Daoy (cell line): ENCODE measurements at regions not wholly inside any gene's neighbourhood (a gene's known extent, or its start where the extent isn't known, plus 50 kb on each side); places are given as distances from the start of the nearest gene placed in this dataset.
"Not testable (repeated sequence)": the region's sequence is repeated elsewhere in the genome, so short reads cannot be mapped to it uniquely, and the experiment has no call there.

Experiments
- DNase-seq: peaks from one replicate; pipeline ENCODE4 v3.0.0-alpha.2; 2015; ENCODE audit warnings: low read depth

- DNase-seq = not testable (repeated sequence)
These were observed 63.8 kb downstream of the NSUN5 start for GRCh38 chr7:73244782-73245311.

GRCh38 chr7:73234994-73235717 is 73.5 kb downstream of the NSUN5 start:
- not testable (repeated sequence) for DNase-seq

DNA sequence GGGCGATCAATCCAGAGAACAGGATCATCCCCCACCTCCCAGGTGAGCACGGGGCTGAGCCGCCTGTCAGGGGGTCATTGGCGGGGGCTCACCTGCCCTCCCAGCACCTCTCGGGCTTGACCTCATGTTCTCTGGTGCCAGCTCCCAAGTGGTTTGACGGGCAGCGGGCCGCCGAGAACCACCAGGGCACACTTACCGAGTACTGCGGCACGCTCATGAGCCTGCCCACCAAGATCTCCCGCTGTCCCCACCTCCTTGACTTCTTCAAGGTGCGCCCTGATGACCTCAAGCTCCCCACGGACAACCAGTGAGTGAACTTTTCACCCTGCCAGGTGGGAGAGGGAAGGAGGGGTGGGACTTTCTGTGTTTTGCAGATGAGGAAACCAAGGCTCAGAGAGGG is 82.9 kb downstream of the NSUN5 start:
- peak; percentile 0 for DNase-seq

- DNase-seq = not testable (repeated sequence)
These were observed 86.9 kb downstream of the NSUN5 start for GRCh38 chr7:73221724-73222123.

DNA sequence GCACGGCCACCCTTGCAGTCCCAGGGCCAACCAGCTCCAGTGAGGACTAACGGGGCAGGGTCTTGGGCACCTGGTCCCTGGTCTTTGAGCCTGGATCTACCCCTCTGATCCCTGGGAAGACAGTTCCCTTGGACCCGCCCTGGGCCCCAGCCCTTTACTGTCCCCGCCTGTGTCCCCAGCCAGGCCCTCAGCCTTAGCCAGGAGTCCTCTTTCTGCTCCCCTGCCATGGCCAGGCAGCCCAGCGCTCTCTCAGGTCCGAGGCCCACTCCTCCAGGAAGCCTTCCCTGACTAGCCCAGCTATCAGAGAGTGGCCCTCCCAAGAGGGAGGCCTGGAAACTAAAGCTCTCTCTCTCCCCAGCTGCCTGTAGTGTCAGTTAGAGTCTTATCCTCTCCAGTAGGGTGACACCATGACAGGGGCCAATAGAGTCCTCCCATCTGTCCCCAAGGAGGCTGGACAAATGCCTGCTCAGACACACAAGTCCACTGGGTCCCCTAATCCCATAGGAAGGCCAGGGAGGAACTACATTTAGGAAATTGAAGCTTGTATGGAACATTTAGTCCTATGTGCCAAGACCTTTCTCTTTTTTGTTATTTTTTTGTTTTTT is 87.8 kb downstream of the NSUN5 start:
- not testable (repeated sequence) for DNase-seq

DNA sequence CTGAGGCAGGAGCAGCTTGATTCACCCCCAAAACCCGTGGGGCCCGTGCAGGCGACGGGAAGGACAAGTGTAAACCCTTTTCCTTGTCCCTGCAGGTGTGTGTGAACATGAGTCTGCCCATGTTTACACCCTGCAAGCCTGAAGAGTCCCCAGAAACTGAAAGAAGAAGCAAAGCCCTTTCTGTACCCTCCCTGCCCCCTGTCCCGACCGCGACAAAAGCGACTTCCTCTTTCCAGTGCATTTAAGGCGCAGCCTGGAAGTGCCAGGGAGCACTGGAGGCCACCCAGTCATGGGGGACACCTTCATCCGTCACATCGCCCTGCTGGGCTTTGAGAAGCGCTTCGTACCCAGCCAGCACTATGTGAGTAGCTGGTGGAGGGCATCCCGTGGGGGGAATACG is 88.3 kb downstream of the NSUN5 start:
- DNase-seq = not testable (repeated sequence)

DNA sequence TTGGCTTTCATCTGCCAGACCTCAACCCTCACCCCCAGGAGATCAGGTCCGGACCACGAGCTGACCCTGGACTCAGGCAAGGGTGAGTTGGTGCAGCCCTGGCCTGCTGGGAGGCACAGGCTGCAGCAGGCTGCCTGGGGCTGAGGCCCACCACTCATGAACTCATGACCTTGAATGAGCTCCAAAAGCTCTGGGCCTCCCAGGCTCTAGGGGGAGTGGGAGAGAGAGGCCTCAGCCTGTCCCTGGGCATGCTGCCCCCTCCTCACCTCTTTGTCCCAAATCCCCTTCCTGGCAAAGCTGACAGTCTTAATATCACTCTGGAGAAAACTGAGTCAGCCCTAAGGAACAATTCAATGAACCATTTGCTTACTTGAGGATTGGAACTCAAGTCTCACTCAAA is 89.8 kb downstream of the NSUN5 start:
- DNase-seq = not testable (repeated sequence)

DNA sequence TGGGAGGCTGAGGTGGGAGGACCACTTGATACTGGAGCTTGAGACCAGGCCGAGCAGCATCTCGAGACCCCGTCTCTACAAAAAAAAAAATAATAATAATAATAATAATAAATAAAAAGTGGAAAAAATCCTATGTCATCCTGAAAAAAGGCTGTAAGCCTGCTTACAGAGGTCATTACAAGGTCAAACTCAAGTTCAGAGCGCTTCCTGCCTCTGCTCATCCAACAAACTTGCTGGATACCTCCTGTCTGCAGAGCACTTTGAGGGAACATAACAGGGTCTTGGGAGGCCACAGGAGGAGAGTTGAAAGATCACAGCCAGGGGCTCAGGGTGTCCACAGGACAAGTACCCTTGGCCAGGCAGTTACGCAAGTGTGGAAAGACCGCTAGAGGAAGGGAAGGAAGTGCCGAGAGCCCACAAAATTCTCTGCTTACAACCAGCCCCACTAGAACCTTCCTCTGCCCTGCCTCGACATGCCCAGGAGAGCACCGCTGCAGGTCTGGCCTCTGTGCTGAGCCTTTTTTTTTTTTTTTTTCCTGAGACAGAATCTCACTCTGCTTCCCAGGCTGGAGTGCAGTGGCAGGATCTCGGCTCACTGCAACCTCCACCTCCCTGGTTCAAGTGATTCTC is 92.5 kb downstream of the NSUN5 start:
- not testable (repeated sequence) for DNase-seq

GRCh38 chr7:73215232-73215631 is 93.4 kb downstream of the NSUN5 start:
- not testable (repeated sequence) for DNase-seq

GRCh38 chr7:73214471-73214870 is 94.2 kb downstream of the NSUN5 start:
- DNase-seq = not testable (repeated sequence)

DNA sequence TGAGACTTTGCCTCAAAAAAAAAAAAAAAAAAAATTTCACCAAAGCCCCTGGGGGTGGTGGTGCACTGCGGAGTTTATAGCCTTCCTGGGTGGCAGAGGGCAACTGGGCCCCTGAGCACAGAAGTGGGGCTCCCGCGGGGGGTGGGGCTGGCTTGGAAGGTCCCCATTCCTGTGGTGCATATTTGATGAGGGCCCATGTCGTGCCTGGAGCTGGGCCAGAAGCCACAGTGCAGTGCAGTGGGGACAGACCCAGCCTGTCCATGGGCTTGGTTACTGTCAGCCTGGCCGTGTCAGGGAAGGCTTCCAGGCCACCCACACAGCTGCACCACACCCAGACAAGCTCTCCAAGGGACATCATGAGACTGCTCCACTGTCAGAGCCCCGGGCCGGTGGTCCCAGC is 95.5 kb downstream of the NSUN5 start:
- DNase-seq = not testable (repeated sequence)

DNA sequence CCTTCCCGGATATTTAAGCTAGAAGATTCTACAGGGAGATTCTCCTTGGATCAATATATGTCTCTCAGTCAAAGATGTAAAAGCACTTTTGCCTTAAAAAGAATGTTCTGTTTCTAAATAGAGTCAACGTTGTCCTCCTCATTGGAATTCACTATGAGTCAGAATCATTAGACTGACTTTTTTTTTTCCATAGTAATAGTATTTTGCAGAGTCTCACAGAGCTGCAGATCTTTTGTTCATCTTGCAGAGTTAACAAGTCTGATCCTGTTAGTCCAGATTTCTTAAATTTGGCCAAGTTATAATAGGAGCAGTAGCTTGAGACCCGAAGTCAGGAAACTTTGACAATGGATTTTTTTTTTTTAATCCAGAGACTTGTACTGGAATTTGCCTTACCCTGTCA is 103.0 kb downstream of the NSUN5 start:
- DNase-seq = not testable (repeated sequence)

DNA sequence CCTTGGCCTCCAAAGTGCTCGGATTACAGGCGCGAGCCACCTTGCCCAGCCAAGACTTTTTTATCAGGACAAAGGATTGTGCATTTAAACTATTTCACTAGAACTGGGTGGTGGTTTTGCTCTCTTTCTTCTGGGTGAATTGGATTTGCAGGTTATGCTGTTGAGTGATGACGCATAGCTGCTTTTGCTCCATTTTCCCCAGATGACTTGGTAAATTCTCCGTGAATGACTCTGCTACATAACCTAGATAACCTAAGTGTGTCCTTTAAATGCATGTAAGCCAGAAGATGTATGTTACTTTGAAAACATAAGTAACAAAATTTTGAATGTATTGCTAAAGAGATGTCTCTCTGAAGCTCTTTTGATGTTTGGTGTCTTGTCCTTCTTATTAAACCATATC is 103.7 kb downstream of the NSUN5 start:
- not testable (repeated sequence) for DNase-seq

- not testable (repeated sequence) for DNase-seq
These were observed 105.3 kb downstream of the NSUN5 start for GRCh38 chr7:73203312-73203711.

- not testable (repeated sequence) for DNase-seq
These were observed 107.4 kb downstream of the NSUN5 start for GRCh38 chr7:73201264-73201663.

DNA sequence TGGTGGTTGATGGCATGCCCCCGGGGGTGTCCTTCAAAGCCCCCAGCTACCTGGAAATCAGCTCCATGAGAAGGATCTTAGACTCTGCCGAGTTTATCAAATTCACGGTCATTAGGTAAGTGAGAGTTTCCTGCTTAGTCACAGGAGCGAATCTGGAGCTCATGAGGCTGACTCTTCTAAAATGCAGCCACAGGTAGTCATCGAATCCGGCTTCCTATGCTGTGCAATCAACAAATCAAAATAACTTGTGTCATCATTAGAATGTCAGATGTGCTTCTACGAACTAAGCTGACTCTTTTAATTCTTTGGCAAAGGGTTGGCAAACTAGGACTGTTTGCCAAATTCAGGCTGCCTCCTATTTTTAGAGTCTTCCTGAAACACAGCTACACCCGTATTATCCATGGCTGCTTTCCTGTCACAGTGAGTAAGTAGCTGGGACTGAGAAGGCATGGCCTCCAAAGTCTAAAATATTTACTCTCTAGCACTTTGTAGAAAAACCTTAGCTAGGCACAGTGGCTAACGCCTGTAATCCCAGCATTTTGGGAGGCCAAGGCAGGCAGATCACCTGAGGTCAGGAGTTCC is 108.0 kb downstream of the NSUN5 start:
- not testable (repeated sequence) for DNase-seq

DNA sequence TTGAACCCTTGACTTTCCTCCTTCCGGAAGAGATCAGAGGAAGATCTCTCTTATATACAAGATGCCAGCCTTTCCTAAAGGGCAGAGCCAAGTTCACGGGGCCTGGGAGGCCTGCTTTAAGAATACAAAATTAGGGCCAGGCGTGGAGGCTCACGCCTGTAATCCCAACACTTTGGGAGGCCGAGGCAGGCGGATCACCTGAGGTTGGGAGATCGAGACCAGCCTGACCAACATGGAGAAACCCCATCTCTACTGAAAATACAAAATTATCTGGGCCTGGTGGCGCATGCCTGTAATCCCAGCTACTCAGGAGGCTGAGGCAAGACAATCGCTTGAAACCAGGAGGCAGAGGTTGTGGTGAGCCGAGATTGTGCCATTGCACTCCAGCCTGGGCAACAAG is 108.2 kb upstream of the SPDYE9 start:
- not testable (repeated sequence) for DNase-seq

DNA sequence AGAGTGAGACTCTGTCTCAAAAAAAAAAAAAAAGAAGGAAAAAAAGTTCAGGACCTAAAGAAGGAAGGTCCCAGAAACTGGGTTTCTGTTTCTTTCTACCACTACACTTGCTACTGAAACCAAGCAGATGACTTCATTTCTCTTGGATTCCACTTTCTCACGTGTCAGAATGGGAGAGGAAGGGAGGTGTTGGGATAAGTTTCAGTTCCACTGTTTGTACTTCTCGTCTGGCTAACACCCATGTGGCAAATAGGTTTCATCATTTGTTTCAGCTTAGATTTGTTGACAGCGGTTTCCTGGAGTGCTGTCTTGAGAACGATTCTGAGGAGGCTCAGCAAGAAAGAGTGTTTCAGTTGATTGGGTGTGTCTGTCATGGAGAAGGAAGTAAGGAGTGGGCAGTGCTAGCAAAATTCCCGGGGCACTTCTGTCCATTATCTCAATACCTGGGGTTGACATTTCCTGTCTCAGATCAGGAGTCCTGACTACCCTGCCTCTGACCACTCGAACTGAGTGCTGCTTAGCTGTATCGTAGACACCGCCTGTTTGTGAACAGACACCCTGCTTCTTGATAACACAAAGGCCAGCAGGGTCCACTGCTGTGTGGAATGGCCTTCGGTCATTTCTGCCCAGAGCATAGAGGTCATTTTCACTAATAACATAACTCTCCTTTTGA is 104.8 kb upstream of the SPDYE9 start:
- not testable (repeated sequence) for DNase-seq

- not testable (repeated sequence) for DNase-seq
These were observed 102.4 kb upstream of the SPDYE9 start for GRCh38 chr7:73188287-73188686.

DNA sequence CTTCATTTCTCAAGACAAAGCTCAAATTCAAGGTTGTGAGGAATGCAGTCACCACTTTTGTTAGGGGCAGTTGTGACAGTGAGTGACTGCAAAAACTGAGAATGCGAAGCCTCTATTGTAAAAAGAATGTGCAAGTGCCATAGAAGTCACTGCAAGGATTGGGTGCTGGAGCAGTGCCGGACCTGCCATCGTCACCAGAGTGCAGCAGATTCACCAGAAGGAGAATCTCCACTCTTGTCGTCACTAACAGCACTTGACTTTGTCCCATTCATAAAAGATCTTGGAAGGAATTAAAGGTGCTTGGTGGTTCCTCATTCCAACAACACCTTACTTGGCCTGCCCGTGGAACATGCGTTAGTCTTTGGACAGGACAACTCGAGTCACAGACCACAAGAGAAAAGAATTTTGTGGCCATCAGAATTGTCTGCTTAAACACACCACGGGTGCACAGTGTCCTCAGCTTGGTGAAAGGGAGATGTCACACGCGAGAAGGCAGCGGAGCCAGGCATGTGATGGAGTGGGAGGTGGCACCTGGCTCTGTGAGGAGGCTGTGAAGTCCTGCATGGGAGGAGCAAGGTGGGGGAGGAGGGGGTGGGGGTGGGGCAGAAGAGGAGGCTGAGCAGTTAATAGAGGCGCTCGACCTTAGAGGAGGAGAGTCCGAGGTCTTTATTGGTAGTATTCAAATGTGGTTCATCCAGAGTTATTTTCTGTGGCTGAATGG is 100.9 kb upstream of the SPDYE9 start:
- DNase-seq = not testable (repeated sequence)

DNA sequence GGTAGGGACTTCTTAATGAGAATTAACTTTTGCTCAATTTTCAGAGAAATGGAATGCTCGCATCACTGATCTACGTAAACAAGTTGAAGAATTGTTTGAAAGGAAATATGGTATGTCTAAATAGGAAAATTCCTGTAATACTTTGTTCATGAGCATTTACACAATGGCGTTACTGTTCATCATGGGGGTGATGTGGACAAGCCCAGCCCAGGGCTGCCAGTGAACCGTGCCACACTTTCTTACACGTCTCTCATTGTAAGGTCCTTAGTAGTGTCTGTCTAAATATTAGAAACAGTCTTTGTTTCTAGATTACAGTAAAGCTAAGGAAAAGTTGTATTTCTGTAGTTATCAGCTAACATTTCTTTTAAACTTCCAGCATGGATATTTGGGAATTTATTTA is 91.0 kb upstream of the SPDYE9 start:
- DNase-seq = not testable (repeated sequence)
